ENCODE measurements at regions not wholly inside any gene's neighbourhood (a gene's known extent, or its start where the extent isn't known, plus 50 kb on each side); places are given as distances from the start of the nearest gene placed in this dataset.

DNA sequence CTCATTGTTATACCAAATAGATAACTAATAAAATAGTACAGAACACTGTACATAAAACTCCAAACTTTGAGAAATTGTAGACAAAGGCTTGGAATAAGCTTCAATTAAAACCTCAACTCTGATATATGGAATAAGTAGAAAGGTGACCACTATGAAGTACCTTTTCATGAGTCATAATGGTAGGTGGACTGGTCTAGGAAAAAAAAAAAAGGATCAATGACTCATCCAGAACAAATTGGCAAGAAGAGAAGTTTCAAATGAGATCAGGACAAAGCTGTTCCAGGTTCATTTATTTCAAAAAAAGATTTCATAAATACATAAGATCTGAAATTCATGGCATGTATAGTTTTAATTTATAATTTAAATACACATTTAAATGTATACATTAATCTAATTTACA lies 769.7 kb downstream of the SUCLG1 start:
- TF ChIP-seq, protein P1, sequence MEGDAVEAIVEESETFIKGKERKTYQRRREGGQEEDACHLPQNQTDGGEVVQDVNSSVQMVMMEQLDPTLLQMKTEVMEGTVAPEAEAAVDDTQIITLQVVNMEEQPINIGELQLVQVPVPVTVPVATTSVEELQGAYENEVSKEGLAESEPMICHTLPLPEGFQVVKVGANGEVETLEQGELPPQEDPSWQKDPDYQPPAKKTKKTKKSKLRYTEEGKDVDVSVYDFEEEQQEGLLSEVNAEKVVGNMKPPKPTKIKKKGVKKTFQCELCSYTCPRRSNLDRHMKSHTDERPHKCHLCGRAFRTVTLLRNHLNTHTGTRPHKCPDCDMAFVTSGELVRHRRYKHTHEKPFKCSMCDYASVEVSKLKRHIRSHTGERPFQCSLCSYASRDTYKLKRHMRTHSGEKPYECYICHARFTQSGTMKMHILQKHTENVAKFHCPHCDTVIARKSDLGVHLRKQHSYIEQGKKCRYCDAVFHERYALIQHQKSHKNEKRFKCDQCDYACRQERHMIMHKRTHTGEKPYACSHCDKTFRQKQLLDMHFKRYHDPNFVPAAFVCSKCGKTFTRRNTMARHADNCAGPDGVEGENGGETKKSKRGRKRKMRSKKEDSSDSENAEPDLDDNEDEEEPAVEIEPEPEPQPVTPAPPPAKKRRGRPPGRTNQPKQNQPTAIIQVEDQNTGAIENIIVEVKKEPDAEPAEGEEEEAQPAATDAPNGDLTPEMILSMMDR (IDR thresholded peaks at IDR 0.05) = no peak
- TF ChIP-seq POLR2A (IDR thresholded peaks at IDR 0.05) = no peak

Measured in body of pancreas (tissue), 4 donors.